A204.1 (cell line): ENCODE measurements at regions not wholly inside any gene's neighbourhood (a gene's known extent, or its start where the extent isn't known, plus 50 kb on each side); places are given as distances from the start of the nearest gene placed in this dataset.

ENCODE experiments used
- FAIRE-seq: peaks from 2 replicates; lab custom pipeline; 2012; peaks lifted over from hg19 to GRCh38; lab: Jason Lieb, UNC

GRCh38 chr5:133905424-133905823 lies 63.0 kb downstream of the C5orf15 start:
- no peak for FAIRE-seq

GRCh38 chr5:133904641-133905040 lies 63.8 kb downstream of the C5orf15 start:
- no peak for FAIRE-seq

GRCh38 chr5:133902511-133903118 lies 65.8 kb downstream of the C5orf15 start:
- FAIRE-seq, result no peak

GRCh38 chr5:133900534-133901270 lies 67.7 kb downstream of the C5orf15 start:
- FAIRE-seq, result no peak

GRCh38 chr5:133899506-133899905 lies 68.9 kb downstream of the C5orf15 start:
- no peak for FAIRE-seq

GRCh38 chr5:133898440-133898839 lies 70.0 kb downstream of the C5orf15 start:
- FAIRE-seq, result no peak

- FAIRE-seq, result no peak
Measured at GRCh38 chr5:133897431-133897830, 71.0 kb downstream of the C5orf15 start.

- no peak for FAIRE-seq
Measured at GRCh38 chr5:133896873-133897272, 71.6 kb downstream of the C5orf15 start.

GRCh38 chr5:133895979-133896845 lies 72.2 kb downstream of the C5orf15 start:
- FAIRE-seq, result no peak

- no peak for FAIRE-seq
Measured at GRCh38 chr5:133894143-133894542, 74.3 kb downstream of the C5orf15 start.

GRCh38 chr5:133892774-133893173 lies 75.7 kb downstream of the C5orf15 start:
- FAIRE-seq, result no peak

GRCh38 chr5:133892306-133892705 lies 76.1 kb downstream of the C5orf15 start:
- FAIRE-seq, result no peak

- no peak for FAIRE-seq
Measured at GRCh38 chr5:133891390-133891789, 77.0 kb downstream of the C5orf15 start.

- FAIRE-seq, result no peak
Measured at GRCh38 chr5:133890776-133891280, 77.6 kb downstream of the C5orf15 start.

- FAIRE-seq, result no peak
Measured at GRCh38 chr5:133890314-133890713, 78.1 kb downstream of the C5orf15 start.

GRCh38 chr5:133889271-133889905 lies 79.0 kb downstream of the C5orf15 start:
- no peak for FAIRE-seq

GRCh38 chr5:133888625-133888991 lies 79.8 kb downstream of the C5orf15 start:
- no peak for FAIRE-seq

- FAIRE-seq, result no peak
Measured at GRCh38 chr5:133885566-133885965, 82.9 kb downstream of the C5orf15 start.

GRCh38 chr5:133884569-133885311 lies 83.7 kb downstream of the C5orf15 start:
- FAIRE-seq, result no peak

GRCh38 chr5:133883916-133884315 lies 84.5 kb downstream of the C5orf15 start:
- no peak for FAIRE-seq

GRCh38 chr5:133882846-133883245 lies 85.6 kb downstream of the C5orf15 start:
- no peak for FAIRE-seq

GRCh38 chr5:133882389-133882695 lies 86.1 kb downstream of the C5orf15 start:
- no peak for FAIRE-seq
